ENCODE measurements at regions not wholly inside any gene's neighbourhood (a gene's known extent, or its start where the extent isn't known, plus 50 kb on each side); places are given as distances from the start of the nearest gene placed in this dataset.

- DNase-seq (ENCODE audit: low read depth) = no peak
Observed at GRCh38 chr5:82699737-82700136, 377.5 kb downstream of the TMEM167A start.

DNA sequence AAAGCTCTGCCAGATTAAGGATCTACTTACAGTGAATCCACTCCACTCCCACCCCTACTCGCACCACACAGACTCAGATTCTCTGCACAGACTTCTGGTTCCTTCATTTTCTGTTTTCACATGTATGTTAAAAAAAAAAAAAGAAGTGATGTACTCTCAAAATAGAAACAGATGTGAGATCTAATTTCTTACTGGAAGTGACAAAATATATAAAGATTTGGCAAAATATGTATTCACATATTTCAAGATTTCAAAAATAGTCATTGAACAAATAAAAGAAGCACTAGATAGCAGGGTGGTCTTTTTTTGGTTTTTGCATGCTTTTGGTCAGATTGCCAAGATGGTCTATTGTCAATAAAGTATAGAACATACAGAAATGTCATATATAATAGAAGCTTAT lies 379.2 kb downstream of the TMEM167A start:
- DNase-seq (ENCODE audit: low read depth) = no peak

GRCh38 chr5:82694711-82695285 lies 382.4 kb downstream of the TMEM167A start:
- DNase-seq (ENCODE audit: low read depth) = no peak

GRCh38 chr5:82692826-82693225 lies 384.4 kb downstream of the TMEM167A start:
- no peak for DNase-seq (ENCODE audit: low read depth)

DNA sequence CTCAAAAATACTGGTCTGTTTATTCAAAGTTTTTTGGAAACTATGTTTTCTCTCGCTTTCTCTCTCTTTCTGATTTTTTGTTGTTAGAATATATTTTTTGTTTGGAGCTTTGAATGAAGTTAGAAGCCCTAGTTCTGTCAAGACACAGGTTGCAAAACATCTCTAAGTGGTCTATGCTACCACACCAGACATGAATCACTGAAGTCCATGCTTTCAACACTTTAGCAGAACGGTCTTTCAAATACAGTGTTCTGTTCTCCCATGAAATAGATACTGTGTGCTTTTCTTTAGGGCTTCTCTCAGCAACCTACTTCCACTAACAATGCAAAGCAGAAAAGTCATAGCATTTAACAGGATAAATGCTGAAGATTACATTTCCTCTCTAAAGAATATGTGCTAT lies 392.5 kb downstream of the TMEM167A start:
- DNase-seq (ENCODE audit: low read depth) = no peak

GRCh38 chr5:82684165-82684564 lies 393.0 kb downstream of the TMEM167A start:
- no peak for DNase-seq (ENCODE audit: low read depth)

- no peak for DNase-seq (ENCODE audit: low read depth)
Observed at GRCh38 chr5:82679660-82680059, 397.5 kb downstream of the TMEM167A start.

GRCh38 chr5:82676661-82677060 lies 398.5 kb upstream of the RPS23 start:
- no peak for DNase-seq (ENCODE audit: low read depth)

DNA sequence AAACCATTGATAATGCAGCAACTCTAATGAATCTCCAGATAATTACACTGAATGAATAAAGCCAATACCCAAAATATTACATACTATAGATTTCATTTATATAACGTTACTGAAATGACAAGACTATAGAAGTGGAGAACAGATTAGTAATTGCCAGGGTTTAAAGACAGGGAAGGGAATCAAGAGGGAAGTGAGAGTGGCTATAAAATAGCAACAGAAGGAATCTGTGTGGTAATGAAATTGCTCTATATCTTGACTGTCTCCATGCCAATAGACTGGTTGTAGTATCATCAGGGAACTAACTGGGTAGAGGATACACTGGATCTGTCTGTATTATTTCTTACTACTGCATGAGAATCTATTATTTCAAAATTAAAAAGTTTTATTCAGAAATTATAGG lies 396.5 kb upstream of the RPS23 start:
- no peak for DNase-seq (ENCODE audit: low read depth)

DNA sequence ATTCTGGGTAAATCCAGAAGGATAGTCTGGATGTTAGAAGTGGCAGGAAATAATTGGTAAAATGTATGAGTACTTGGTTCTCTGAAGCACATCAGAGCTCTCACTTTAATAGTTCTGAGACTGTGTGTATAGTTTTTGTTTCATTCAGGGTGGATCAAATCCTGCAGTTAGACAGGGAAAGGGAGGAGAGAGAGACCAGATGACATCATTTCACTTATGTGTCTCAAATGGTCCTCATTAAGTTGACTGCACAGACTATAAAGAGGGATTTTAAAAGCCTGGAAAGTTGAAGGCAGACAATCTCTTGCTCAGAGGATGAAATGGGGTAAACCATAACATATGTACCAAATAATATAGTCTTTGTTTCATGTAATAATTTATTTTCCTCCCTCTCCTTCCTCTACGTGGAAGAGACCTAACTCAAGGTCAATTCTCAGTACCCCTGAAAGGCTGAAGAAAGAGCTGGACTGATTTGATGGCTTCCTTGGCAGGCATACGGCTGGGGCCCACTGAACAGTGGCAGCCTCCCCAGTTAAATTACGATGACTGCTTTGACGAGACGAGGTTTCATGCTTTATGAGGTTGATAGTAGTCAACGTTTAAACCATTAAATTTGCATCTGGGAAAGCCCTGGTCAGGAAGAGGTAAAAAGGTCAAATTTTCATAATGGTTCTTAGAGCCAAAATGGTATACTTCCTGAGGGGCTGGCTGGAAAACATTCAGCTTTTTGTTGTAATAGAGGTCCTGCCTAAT lies 395.1 kb upstream of the RPS23 start:
- no peak for DNase-seq (ENCODE audit: low read depth)

DNA sequence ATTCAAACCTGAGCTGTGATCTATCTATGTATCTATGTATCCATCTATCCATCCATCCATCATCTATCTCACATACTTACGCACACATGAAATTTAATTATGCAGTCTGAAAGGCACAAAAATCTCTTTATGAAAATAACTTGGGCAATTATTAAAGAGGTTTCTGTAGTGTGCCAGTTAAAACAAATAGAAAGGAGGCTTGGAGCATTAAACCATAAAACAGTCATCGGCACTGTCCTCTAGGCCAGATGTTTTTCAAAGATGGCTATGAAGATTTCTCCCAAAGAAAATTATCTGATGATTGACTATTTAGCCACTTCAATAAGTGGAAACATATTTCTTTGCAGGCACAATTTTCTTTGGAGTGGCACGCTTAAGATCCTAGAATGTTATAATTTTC lies 392.5 kb upstream of the RPS23 start:
- no peak for DNase-seq (ENCODE audit: low read depth)

DNA sequence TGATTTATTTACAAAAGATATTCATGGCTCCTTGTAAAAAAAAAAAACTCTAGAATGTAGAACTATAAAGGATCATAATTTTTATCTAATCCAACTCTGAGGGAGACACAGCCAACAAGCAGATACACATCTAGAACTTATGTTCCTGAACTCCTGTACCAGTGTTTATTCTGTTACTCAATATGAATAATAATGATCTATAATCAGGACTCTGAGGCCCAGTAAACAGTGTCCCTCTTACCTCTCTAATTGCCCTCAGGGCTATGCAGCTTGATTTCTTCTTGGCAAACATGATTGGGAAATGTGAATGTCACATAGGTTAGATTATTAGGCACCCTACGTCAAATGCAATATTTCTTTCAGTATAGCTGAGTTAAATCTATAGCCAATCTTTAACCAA lies 391.6 kb upstream of the RPS23 start:
- no peak for DNase-seq (ENCODE audit: low read depth)

DNA sequence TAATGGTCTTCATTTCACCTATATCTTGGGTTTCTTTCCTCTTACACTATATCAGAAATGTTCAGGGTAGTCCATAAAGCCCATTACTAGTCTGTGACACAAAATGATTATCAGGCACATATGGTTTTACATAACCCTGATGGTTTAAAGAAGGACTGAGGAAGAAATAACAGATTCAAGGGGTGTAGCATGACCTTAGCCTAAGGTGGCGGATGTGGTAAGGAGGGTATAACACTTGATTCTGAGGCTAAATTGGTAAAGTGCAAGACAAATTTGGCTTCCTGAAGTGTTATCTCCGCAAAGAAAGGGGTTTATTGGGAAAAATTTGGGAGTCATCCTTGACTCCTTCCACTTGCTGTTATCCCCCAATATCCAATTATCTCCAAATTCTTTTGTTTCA lies 388.2 kb upstream of the RPS23 start:
- DNase-seq (ENCODE audit: low read depth) = no peak

DNA sequence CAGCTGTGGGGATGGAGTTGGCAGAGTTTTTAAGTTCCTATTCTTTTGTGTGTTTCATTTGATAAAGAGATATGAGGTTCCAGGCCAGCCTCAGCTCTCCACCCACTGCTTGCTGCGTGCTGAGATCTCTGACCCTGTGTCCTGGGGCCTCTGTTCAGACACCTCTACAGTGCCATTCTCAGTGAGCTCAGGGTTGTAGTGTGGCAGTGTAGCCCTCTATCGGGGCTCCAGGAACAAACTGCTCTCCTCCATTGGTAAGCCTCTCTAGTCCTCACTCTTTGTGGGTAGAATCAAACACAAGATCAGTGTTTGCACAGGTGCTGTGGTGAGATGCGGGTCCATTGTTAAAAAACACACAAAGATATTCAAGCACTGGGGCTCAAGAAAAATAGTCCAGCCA lies 386.6 kb upstream of the RPS23 start:
- no peak for DNase-seq (ENCODE audit: low read depth)

- no peak for DNase-seq (ENCODE audit: low read depth)
Observed at GRCh38 chr5:82663225-82663624, 385.1 kb upstream of the RPS23 start.

DNA sequence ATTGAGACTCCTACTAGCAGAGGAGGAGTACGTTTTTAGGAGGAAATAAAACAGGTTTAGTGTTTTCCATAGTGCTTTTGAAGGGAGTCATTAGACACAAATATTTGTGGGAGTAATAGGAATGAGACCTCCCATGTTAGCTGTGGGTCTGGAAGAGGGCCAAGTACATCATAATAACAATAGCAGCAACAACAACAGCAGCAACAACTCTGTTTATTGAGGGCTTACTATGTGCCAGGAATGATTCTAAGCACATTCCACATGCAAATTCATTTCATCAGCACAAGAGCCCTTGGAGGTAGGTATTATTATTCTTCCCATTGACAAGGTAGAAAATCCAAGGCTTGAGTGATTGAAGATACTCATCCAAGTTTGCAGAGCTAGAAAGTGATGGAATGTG lies 384.2 kb upstream of the RPS23 start:
- DNase-seq (ENCODE audit: low read depth) = no peak

- DNase-seq (ENCODE audit: low read depth) = no peak
Observed at GRCh38 chr5:82661933-82662332, 383.8 kb upstream of the RPS23 start.

DNA sequence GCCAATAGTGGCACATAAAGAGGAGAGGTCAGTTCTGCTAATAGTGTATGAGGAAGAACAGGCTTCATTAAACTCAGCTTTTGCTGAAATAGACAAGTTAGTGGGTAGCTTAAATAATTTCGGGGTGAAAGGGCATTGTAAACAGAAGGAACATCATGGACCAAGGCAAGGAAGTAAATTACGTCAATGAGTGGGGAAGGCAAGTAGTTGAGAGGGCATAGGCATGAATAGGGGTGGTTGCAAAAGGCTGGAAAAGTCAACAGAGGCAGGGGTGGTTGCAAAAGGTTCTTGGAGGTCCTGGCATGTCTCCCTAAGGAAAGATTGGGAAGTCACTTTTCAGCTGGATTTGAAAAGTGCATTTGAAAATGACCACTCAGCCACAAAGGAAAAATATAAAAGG lies 383.3 kb upstream of the RPS23 start:
- no peak for DNase-seq (ENCODE audit: low read depth)

GRCh38 chr5:82659115-82659514 lies 381.0 kb upstream of the RPS23 start:
- no peak for DNase-seq (ENCODE audit: low read depth)

DNA sequence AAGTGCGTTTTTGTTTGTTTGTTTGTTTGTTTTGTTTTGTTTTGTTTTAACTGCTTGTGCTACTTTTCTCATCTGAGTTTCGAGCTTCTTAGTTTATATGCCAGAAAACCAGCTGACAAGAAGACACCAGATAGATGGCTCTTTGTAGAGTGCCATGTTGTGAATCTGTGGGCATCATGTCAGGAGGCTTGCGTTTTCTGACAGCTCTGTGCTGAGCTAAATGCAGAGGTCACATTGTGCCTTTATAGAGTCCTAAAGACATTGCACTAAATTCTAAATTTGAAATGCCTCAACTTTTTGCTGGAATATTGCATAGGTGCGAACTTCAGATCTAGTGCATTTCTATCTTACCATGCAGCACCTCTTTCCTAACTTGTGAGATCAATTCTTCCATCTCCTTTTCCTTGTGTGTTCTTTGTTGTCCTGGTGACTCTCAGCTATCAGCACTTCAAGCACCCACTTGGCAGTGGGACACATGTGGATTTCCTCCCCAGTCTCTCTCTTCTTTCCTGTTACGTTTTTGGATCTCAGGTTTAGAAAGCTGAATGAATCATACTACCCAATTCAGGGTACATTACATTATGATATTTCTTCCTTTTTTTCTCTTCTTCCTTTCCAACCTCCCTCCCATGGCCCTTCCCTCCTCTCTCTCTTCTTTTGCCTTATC lies 379.0 kb upstream of the RPS23 start:
- no peak for DNase-seq (ENCODE audit: low read depth)

- no peak for DNase-seq (ENCODE audit: low read depth)
Observed at GRCh38 chr5:82656341-82656761, 378.2 kb upstream of the RPS23 start.

DNA sequence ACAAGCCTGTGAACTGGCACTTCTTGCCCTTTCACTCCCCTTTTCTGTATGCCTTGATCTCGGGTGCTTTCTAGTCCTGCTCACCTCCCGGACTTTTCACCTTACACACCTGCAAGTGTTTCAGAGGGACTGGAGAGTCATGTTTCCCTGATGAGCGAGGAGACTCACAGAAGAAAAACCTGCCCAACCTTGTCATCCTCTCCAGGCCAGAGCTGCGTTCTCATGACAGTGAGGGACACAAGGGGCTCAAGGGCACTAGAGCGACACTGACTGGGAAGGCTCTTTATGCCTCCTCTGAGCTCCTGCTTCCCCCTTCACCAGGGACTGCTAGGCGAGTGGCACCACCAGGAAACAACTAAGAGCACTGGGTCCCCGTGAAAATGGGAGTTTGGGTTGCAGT lies 376.9 kb upstream of the RPS23 start:
- DNase-seq (ENCODE audit: low read depth) = no peak

GRCh38 chr5:82649943-82650342 lies 371.8 kb upstream of the RPS23 start:
- DNase-seq (ENCODE audit: low read depth) = no peak

GRCh38 chr5:82644766-82645165 lies 366.6 kb upstream of the RPS23 start:
- DNase-seq (ENCODE audit: low read depth) = no peak

Measured in iris pigment epithelial cell (primary cell).